ENCODE measurements at regions not wholly inside any gene's neighbourhood (a gene's known extent, or its start where the extent isn't known, plus 50 kb on each side); places are given as distances from the start of the nearest gene placed in this dataset.

DNA sequence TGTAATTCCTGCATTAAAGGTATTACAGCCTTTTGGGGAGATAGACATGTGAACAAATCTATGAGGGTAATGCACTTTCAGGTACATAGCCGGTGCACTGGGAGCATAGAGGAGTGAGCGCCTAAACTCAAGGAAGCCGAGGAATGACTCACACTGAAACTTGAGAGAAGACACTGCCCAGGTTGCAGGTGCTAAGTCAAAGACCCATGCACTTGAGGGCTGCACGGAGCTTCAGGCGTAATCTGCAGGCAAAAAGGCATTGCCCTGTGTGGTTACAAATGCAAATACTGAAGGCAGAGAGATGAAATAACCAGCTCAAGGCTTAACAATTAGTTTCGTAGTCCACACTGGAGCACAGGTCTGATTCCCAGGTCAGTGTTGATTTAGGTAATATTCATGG is 51.0 kb upstream of the OSBPL3 start:
- TF ChIP-seq, protein P1, sequence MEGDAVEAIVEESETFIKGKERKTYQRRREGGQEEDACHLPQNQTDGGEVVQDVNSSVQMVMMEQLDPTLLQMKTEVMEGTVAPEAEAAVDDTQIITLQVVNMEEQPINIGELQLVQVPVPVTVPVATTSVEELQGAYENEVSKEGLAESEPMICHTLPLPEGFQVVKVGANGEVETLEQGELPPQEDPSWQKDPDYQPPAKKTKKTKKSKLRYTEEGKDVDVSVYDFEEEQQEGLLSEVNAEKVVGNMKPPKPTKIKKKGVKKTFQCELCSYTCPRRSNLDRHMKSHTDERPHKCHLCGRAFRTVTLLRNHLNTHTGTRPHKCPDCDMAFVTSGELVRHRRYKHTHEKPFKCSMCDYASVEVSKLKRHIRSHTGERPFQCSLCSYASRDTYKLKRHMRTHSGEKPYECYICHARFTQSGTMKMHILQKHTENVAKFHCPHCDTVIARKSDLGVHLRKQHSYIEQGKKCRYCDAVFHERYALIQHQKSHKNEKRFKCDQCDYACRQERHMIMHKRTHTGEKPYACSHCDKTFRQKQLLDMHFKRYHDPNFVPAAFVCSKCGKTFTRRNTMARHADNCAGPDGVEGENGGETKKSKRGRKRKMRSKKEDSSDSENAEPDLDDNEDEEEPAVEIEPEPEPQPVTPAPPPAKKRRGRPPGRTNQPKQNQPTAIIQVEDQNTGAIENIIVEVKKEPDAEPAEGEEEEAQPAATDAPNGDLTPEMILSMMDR (conservative IDR thresholded peaks at IDR 0.05) = no peak
- no peaks in the 10 kb centered on the region for H3K9me2 ChIP-seq (ENCODE audit: insufficient read depth)
- CTCF ChIA-PET = interaction anchor here (0.7 to 1.7 kb wide), 7 partner anchors 39 to 330 kb away, joined by 3 to 11 read pairs (median 5); partner anchors contain the start of gene OSBPL3
- DNase-seq = peak; percentile 79 to 98
- no peaks in the 10 kb centered on the region for H4K20me1 ChIP-seq (ENCODE audit: insufficient read depth)
- intact Hi-C loops (cut with micrococcal nuclease; ENCODE audit: unreplicated experiment) = loop anchor here (1.0 to 2.0 kb wide), 4 partner anchors 38 to 124 kb away; partner anchors contain the start of gene OSBPL3
- POLR2A ChIA-PET (ENCODE audit: unreplicated experiment) = interaction anchor here (0.5 to 2.2 kb wide), 5 partner anchors 50 to 1732 kb away, joined by 3 to 36 read pairs (median 3); partner anchors contain the start of genes MALSU1 and OSBPL3
- peak overlapping the region; percentile 87 for H3K27ac ChIP-seq
- H3K4me2 ChIP-seq = peak overlapping the region; percentile 35
- no peaks in the 10 kb centered on the region for H3K79me2 ChIP-seq (ENCODE audit: low read depth)
- H3K4me1 ChIP-seq (replicated peaks; ENCODE audit: insufficient read depth) = peaks cover 66% of the 10 kb centered on the region
- no TSS peak for BruUV-seq (replicated peaks)
- H3F3A ChIP-seq (ENCODE audit: insufficient read depth, low read depth) = peaks cover 45% of the 10 kb centered on the region
- H3K27me3 ChIP-seq (ENCODE audit: insufficient read depth, low read depth) = no peaks in the 10 kb centered on the region
- no peak overlapping the region for H2AFZ ChIP-seq
- no peak overlapping the region for H3K4me3 ChIP-seq
- H3K36me3 ChIP-seq (ENCODE audit: low read depth) = no peaks in the 10 kb centered on the region; the same call in 1 of the 2 replicates
- peaks cover 10% of the 10 kb centered on the region; the same call in 1 of the 2 replicates for H3K9me3 ChIP-seq (ENCODE audit: insufficient read depth, low read depth)

Data from PC-9 (cell line).